WI38 (cell line): ENCODE measurements at regions not wholly inside any gene's neighbourhood (a gene's known extent, or its start where the extent isn't known, plus 50 kb on each side); places are given as distances from the start of the nearest gene placed in this dataset.

ENCODE experiments used
- H3K4me3 ChIP-seq: 2 replicates; pipeline ENCODE4 v1.5.1; 2011; ENCODE audit warnings: low read depth, mild to moderate bottlenecking, control low read depth, low read length
- TF ChIP-seq, protein P1 (sequence below): IDR thresholded peaks from 2 replicates; pipeline ENCODE4 v1.5.1; 2012; ENCODE audit warnings: low read depth, mild to moderate bottlenecking, control low read depth, low read length

DNA sequence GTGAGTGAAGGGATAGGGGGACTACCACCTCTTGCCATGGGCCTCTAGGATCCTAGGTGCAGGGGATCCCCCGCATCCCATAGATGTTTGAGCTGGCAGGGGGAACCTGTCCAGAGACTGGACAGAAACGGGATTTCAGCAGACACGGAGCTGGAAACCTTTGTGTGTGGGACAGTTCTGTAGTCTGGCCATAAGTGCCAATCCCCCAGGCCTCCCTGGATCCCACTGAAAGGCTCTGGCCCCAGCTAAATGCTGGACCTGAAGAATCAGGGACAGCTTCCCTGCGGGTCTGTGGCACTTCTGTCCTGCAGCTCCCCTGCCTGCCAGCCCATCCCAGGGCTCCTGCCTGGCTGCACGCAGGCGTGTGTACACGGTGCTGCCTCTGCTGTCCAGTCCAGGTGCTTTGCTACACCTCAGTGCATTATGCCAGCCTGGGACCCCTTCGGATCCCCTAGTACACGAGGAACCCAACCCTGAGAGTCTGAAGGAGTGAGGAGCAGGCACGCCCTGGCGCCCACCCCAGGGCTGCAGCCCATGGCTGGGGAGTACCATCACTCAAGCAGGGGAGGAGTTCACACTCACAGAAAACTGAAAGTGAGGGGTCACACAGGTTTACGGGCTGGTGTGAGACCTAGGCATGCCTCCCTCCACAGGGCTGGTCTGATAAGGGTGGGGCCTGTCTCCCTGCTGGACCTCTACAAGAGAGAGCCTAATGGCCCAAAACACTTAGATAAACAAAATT, 703.0 kb downstream of the ARAP2 start:
- no peak overlapping the region for H3K4me3 ChIP-seq
- TF ChIP-seq, protein P1, sequence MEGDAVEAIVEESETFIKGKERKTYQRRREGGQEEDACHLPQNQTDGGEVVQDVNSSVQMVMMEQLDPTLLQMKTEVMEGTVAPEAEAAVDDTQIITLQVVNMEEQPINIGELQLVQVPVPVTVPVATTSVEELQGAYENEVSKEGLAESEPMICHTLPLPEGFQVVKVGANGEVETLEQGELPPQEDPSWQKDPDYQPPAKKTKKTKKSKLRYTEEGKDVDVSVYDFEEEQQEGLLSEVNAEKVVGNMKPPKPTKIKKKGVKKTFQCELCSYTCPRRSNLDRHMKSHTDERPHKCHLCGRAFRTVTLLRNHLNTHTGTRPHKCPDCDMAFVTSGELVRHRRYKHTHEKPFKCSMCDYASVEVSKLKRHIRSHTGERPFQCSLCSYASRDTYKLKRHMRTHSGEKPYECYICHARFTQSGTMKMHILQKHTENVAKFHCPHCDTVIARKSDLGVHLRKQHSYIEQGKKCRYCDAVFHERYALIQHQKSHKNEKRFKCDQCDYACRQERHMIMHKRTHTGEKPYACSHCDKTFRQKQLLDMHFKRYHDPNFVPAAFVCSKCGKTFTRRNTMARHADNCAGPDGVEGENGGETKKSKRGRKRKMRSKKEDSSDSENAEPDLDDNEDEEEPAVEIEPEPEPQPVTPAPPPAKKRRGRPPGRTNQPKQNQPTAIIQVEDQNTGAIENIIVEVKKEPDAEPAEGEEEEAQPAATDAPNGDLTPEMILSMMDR: no peak

DNA sequence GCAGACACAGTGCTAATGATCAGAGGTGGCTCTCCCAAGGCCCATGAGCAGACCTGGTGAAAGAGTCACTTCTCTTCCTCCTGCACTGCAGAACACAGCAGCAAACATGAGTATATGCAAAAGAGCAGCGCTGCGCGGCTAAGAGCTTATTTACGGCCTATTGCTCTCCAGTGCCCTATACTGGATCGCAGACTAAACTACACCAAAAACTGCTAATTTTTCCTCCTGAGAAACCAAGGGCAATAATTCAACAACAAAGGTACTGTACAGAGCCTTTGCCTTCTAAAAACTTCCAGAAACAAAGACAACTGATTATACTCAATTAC, 702.5 kb downstream of the ARAP2 start:
- H3K4me3 ChIP-seq: no peak overlapping the region
- TF ChIP-seq, protein P1: no peak

DNA sequence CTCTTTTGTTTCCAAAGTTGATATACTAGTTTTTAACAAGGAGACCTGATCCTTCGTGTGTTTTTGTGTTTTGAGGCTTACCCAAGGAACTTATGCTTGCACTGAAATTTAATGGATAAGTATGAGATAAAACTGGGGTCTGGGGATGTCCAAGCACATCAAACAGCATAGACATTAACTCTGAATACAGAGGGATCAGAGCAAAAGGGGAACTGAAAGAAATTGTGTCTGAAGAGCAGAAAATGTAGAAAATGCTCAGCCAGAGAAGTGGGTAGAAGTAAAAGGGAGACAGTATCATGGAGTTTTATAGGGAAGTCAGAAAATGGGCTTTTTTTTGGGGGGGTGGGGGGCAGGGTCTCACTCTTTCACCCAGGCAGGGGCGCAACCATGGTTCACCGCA, 695.4 kb downstream of the ARAP2 start:
- TF ChIP-seq, protein P1: no peak
- no peak overlapping the region for H3K4me3 ChIP-seq

DNA sequence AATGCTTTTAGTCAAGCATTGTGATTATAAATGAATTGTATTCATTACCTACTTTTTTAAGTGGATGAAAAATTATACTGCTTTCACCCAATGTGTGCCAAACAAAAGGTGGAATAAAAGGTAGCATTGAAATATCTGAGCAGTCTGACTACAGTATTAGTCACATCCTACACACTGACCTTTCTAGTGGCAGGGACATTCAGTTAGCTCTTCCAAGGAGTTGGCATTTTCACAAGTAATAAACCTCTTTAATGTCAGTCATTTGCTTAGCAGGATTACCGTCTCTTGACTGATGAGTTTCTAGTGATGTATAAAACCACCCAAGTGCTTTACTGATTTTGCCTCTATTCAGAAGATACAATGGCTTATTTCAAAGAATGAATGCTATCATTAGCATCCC, 687.9 kb downstream of the ARAP2 start:
- no peak overlapping the region for H3K4me3 ChIP-seq
- TF ChIP-seq, protein P1: no peak

DNA sequence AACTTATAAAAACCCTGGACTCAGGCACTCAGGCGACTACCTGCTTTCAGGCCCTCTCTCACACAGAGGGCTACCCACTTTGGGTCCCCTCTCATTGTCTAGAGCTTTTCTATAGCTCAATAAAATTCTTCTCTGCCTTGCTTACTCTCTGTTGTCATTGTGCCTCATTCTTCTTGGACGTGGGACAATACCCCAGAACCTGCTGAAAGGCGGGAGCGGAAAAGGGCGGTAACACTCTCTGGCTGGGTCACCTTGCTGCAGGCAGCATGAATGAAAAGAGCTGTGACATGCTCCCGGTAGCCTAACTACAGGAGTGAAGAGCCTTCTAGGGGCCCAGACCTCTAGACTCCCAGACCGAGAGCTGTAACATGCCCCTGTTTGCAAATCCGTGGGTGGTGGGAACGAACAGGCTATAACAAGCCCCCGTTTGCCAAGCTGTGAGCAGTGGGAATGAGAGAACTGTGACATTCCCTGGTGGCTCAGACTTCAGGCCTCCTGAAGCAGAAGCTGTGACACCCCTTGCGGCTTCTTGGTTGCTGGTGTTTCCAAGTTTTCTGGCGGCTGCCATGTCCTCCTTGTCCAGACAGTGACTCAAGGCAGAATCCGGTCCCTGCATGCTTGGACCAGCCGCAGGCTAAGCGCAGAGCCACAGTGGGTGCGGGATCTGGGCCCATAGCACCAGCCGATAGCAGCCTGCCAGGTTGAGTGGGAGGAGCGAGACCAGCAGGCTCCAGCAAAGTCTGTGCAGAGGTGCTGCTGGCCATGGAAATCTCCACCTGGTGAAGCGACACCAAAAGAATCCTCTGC, 684.6 kb downstream of the ARAP2 start:
- TF ChIP-seq, protein P1: no peak
- H3K4me3 ChIP-seq: no peak overlapping the region

DNA sequence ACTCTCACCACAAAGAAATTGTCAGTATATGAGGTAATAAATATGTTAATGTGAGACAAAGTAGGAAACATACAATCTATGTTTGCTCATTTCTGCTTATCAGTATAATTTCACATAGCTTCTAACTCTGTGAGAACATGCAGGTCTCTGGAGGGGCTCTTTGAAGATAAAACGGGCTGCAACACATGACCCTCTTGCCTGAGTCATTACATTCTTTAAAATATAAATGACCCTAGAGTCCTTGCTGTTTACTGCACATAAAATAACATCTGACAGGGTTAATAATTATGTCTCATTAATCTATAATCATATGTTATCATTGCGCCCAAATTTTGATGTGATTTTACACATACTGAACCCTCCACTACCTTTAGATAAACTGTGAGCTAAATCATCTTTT, 681.5 kb downstream of the ARAP2 start:
- no peak overlapping the region for H3K4me3 ChIP-seq
- TF ChIP-seq, protein P1: no peak

DNA sequence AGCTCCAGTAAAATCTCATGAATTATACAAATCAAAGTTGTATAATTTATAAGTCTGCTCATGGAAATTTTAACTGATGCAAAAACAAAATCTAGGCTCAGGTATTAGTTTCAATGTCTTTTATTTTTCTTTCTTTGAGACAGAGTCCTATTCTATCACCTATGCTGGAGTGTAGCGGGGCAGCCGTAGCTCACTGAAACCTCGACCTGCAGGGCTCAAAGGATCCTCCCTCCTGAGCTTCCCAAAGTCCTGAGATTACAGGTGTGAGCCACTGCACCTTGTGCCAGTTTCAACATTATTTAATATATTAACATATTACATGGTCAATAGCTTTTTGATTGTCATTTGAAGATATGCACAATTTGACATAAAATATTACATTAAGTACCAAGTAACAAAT, 678.7 kb downstream of the ARAP2 start:
- TF ChIP-seq, protein P1: no peak
- no peak overlapping the region for H3K4me3 ChIP-seq
